ENCODE measurements at regions not wholly inside any gene's neighbourhood (a gene's known extent, or its start where the extent isn't known, plus 50 kb on each side); places are given as distances from the start of the nearest gene placed in this dataset.

- Histone ChIP-seq H3K4me1 (no peaks in the 10 kb centered on the region), H3K4me3 (ENCODE audit: low read depth, low read length) (no peak overlapping the region), H3K9me3 (no peaks in the 10 kb centered on the region), H3K36me3 (ENCODE audit: control insufficient read depth, insufficient read depth, low read length) (no peaks in the 10 kb centered on the region), H3K27me3 (replicated peaks; ENCODE audit: control insufficient read depth, insufficient read depth, low read length) (no peaks in the 10 kb centered on the region)
- Mint-ChIP-seq H3K4me1 (ENCODE audit: low read depth, unreplicated experiment) (no peaks in the 10 kb centered on the region), H3K36me3 (ENCODE audit: insufficient read depth, unreplicated experiment) (no peaks in the 10 kb centered on the region), H3K27ac (ENCODE audit: unreplicated experiment) (no peak overlapping the region), H3K9me3 (ENCODE audit: unreplicated experiment) (no peaks in the 10 kb centered on the region), H3K4me3 (ENCODE audit: unreplicated experiment) (no peak overlapping the region), H3K27me3 (ENCODE audit: insufficient read depth, unreplicated experiment) (peaks cover 2% of the 10 kb centered on the region)
- no TSS peak for BruUV-seq (replicated peaks)
- POLR2A ChIA-PET: no interaction called here
- DNase-seq: no peak
- TF ChIP-seq CTCF (IDR thresholded peaks at IDR 0.05; ENCODE audit: insufficient read depth in 1 of 2, low read depth in 1 of 2, low read length in 1 of 2, severe bottlenecking in 1 of 2, unreplicated experiment in 1 of 2): no peak
- intact Hi-C loops (cut with micrococcal nuclease; ENCODE audit: unreplicated experiment): no loop called here
- CTCF ChIA-PET: no interaction called here
Observed at GRCh38 chr4:171602638-171603355, 210.4 kb upstream of the GALNTL6 start.

GRCh38 chr4:171601091-171601490 is 212.1 kb upstream of the GALNTL6 start:
- no peaks in the 10 kb centered on the region for H3K9me3 ChIP-seq
- H3K36me3 ChIP-seq (ENCODE audit: control insufficient read depth, insufficient read depth, low read length): no peaks in the 10 kb centered on the region
- Mint-ChIP-seq H3K9me3 (ENCODE audit: unreplicated experiment) (no peaks in the 10 kb centered on the region), H3K4me3 (ENCODE audit: unreplicated experiment) (no peak overlapping the region), H3K27me3 (ENCODE audit: insufficient read depth, unreplicated experiment) (peaks cover 2% of the 10 kb centered on the region), H3K4me1 (ENCODE audit: low read depth, unreplicated experiment) (no peaks in the 10 kb centered on the region), H3K27ac (ENCODE audit: unreplicated experiment) (no peak overlapping the region), H3K36me3 (ENCODE audit: insufficient read depth, unreplicated experiment) (no peaks in the 10 kb centered on the region)
- TF ChIP-seq CTCF (IDR thresholded peaks at IDR 0.05; ENCODE audit: insufficient read depth in 1 of 2, low read depth in 1 of 2, low read length in 1 of 2, severe bottlenecking in 1 of 2, unreplicated experiment in 1 of 2): no peak
- H3K27me3 ChIP-seq (replicated peaks; ENCODE audit: control insufficient read depth, insufficient read depth, low read length): no peaks in the 10 kb centered on the region
- no peak overlapping the region for H3K4me3 ChIP-seq (ENCODE audit: low read depth, low read length)
- BruUV-seq (replicated peaks): no TSS peak
- ChIA-PET POLR2A (no interaction called here), CTCF (no interaction called here)
- H3K4me1 ChIP-seq: no peaks in the 10 kb centered on the region
- no peak for DNase-seq
- intact Hi-C loops (cut with micrococcal nuclease; ENCODE audit: unreplicated experiment): no loop called here

- H3K36me3 Mint-ChIP-seq (ENCODE audit: insufficient read depth, unreplicated experiment): no peaks in the 10 kb centered on the region
- H3K4me3 ChIP-seq (ENCODE audit: low read depth, low read length): no peak overlapping the region
- BruUV-seq (replicated peaks): no TSS peak
- H3K4me1 Mint-ChIP-seq (ENCODE audit: low read depth, unreplicated experiment): no peaks in the 10 kb centered on the region
- ChIA-PET CTCF (no interaction called here), POLR2A (no interaction called here)
- H3K4me1 ChIP-seq: no peaks in the 10 kb centered on the region
- intact Hi-C loops (cut with micrococcal nuclease; ENCODE audit: unreplicated experiment): no loop called here
- no peaks in the 10 kb centered on the region for H3K9me3 ChIP-seq
- no peak overlapping the region for H3K27ac Mint-ChIP-seq (ENCODE audit: unreplicated experiment)
- no peak for TF ChIP-seq CTCF (IDR thresholded peaks at IDR 0.05; ENCODE audit: insufficient read depth in 1 of 2, low read depth in 1 of 2, low read length in 1 of 2, severe bottlenecking in 1 of 2, unreplicated experiment in 1 of 2)
- H3K27me3 Mint-ChIP-seq (ENCODE audit: insufficient read depth, unreplicated experiment): peaks cover 2% of the 10 kb centered on the region
- no peaks in the 10 kb centered on the region for H3K36me3 ChIP-seq (ENCODE audit: control insufficient read depth, insufficient read depth, low read length)
- no peak for DNase-seq
- no peak overlapping the region for H3K4me3 Mint-ChIP-seq (ENCODE audit: unreplicated experiment)
- no peaks in the 10 kb centered on the region for H3K27me3 ChIP-seq (replicated peaks; ENCODE audit: control insufficient read depth, insufficient read depth, low read length)
- H3K9me3 Mint-ChIP-seq (ENCODE audit: unreplicated experiment): no peaks in the 10 kb centered on the region
Observed at GRCh38 chr4:171599628-171600027, 213.6 kb upstream of the GALNTL6 start.
